ENCODE measurements at regions not wholly inside any gene's neighbourhood (a gene's known extent, or its start where the extent isn't known, plus 50 kb on each side); places are given as distances from the start of the nearest gene placed in this dataset.

DNA sequence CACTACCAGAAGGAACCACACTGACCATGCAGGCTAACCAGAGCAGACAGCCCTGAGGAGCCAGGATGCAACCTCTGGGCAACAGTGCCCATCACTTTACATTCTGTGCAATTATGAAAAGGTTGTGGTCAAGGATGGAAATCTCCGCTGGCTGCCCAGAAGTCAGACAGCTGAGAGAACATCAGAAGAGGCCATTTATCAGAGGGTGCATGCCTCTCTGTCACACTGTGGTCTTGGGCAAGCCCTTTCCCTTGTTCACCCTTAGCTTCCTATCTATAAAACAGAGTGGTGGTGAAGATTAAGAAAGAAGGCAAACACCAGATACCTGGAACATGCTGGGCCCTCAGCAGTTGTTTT lies 120.7 kb upstream of the GDF10 start:
- no peak overlapping the region for H3K4me3 ChIP-seq
- no peaks in the 10 kb centered on the region for H3K9me3 ChIP-seq
- H3K4me1 ChIP-seq: no peaks in the 10 kb centered on the region
- no peaks in the 10 kb centered on the region for H3K36me3 ChIP-seq (ENCODE audit: low read depth, missing control alignments)
- no peak for TF ChIP-seq CTCF (IDR thresholded peaks at IDR 0.05)
- no peak for TF ChIP-seq POLR2A (IDR thresholded peaks at IDR 0.05)
- H3K27ac ChIP-seq: no peak overlapping the region
- no peak for DNase-seq
- intact Hi-C loops (cut with DNase I; ENCODE audit: low total_unique reads): no loop called here
- WGBS, 2 donors: 91 to 95% methylated on average over 1 of the region's 1 CpG
- H3K27me3 ChIP-seq: no peaks in the 10 kb centered on the region

DNA sequence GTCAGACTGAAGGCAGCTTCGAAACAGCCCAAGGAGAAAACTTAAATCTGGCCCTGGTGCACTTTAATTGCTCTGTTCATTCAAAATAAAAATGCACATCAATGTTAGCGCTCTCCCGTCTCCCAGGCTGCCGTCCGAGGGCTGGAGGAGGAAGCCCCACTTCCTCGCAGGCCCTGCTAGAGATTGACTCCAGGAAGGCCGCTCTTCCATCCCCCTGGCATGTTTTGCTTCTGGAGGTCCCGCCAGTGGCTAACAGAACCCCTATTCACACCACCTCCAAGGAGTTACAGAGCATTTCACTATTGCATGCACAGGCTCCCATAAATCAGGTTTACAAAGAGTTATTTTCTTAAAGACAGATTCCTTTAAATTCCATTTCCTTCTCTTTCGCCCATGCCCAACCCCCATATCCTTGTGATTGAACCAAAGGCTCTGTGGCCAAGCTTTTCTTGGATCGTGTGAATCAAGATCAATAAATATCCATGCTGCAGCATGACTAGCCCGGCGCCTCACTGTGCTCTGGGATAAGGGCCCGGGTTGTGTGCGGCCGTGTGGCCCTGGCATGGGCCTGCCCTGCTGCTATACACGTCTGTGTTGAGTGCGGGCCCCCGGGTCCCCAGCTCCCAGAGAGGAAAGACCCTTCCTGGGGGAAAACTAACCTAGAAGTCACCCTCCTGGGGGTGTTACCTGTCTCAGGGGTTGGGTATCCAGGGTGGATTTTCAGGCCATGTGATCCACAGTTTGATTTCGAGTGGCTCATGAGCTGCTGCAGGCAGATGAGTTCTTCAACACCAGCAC lies 118.7 kb upstream of the GDF10 start:
- Histone ChIP-seq H3K4me1 (no peaks in the 10 kb centered on the region), H3K9me3 (no peaks in the 10 kb centered on the region), H3K27me3 (no peaks in the 10 kb centered on the region), H3K4me3 (no peak overlapping the region), H3K27ac (no peak overlapping the region), H3K36me3 (ENCODE audit: low read depth, missing control alignments) (no peaks in the 10 kb centered on the region)
- DNase-seq: no peak
- TF ChIP-seq CTCF (IDR thresholded peaks at IDR 0.05) (no peak), POLR2A (IDR thresholded peaks at IDR 0.05) (no peak)
- intact Hi-C loops (cut with DNase I; ENCODE audit: low total_unique reads): no loop called here
- WGBS, 2 donors: 66 to 81% methylated on average over 19 of the region's 19 CpGs

DNA sequence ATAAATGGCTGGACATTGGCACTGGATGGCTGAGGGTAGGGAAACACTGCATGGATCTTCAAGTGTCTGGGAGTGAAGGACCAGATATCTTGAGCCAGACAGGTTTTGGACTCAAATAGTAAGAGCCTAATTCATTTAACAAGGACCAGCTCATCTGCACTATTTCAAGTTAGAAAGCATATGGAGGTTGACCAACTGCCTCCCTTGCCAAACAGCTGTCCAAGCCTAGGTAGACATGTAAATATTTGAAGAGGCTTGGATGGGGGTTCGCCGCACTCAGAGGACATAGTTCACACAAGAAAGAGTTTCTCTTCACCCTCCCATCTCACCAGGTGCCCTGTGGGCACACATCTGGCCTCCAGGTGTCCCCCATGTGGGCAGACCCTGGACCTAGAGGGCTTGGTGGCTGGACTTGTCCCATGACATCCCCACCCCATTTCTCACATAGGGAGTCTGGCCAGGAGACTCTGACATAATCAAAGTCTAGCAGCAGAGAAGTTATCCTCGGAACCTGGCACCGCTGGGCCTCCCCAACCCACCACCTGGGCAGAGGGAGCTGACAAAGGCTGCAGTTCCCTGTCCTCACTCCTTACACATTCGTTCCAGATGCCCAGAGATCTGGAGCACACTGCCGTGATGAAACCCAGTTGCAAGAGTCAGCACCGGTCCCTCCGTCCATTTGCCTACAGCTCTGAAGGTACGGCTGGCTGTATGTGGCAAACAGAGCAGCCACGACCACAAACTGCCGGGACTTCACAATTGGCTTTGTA lies 116.9 kb upstream of the GDF10 start:
- no peaks in the 10 kb centered on the region for H3K36me3 ChIP-seq (ENCODE audit: low read depth, missing control alignments)
- TF ChIP-seq CTCF (IDR thresholded peaks at IDR 0.05) (no peak), POLR2A (IDR thresholded peaks at IDR 0.05) (no peak)
- H3K4me1 ChIP-seq: no peaks in the 10 kb centered on the region
- no peak for DNase-seq
- H3K4me3 ChIP-seq: no peak overlapping the region
- no peaks in the 10 kb centered on the region for H3K27me3 ChIP-seq
- H3K9me3 ChIP-seq: no peaks in the 10 kb centered on the region
- 89 to 97% methylated on average over 11 of the region's 11 CpGs for WGBS, 2 donors
- no peak overlapping the region for H3K27ac ChIP-seq
- intact Hi-C loops (cut with DNase I; ENCODE audit: low total_unique reads): no loop called here

DNA sequence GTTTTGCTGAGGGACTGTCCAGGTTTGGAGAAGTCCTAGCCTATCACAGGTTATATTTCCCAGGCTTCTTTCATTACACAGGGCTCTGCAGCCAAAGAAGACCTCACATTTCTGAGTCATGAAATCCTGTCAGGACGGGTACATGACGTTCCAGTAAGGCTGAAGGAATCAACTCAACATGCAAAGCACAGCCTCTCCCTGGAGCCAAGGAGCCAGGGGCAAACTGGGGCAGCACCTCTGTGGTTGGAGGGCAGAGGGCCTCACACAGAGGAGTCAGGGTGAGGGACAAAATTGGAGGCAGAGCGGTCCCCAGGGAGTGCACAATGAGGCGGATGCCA lies 116.3 kb upstream of the GDF10 start:
- Histone ChIP-seq H3K27ac (no peak overlapping the region), H3K4me1 (no peaks in the 10 kb centered on the region), H3K4me3 (no peak overlapping the region), H3K36me3 (ENCODE audit: low read depth, missing control alignments) (no peaks in the 10 kb centered on the region), H3K9me3 (no peaks in the 10 kb centered on the region), H3K27me3 (no peaks in the 10 kb centered on the region)
- TF ChIP-seq POLR2A (IDR thresholded peaks at IDR 0.05) (no peak), CTCF (IDR thresholded peaks at IDR 0.05) (no peak)
- intact Hi-C loops (cut with DNase I; ENCODE audit: low total_unique reads): no loop called here
- no peak for DNase-seq
- 80 to 91% methylated on average over 4 of the region's 4 CpGs for WGBS, 2 donors
